Lower lobe of right lung (tissue), 2 donors: ENCODE measurements at regions not wholly inside any gene's neighbourhood (a gene's known extent, or its start where the extent isn't known, plus 50 kb on each side); places are given as distances from the start of the nearest gene placed in this dataset.

Experiments
- ATAC-seq, 2 donors: fragments of 200-7000 bp; cut with Tn5 transposase; one replicate each; pipeline ENCODE4 v1.9.1; 2020 to 2022; ENCODE audit warnings: mild to moderate bottlenecking in 2 of 2, moderate library complexity in 2 of 2
- DNase-seq: peaks from one replicate; pipeline ENCODE4 v3.0.0-alpha.2; 2020
- H3K27ac ChIP-seq: fragments of 200-600 bp; one replicate; pipeline ENCODE4 v1.8.0; 2022
- H3K27me3 ChIP-seq: fragments of 200-600 bp; one replicate; pipeline ENCODE4 v1.8.0; 2022; ENCODE audit warnings: low read depth
- H3K36me3 ChIP-seq: fragments of 200-600 bp; one replicate; pipeline ENCODE4 v1.8.0; 2022; ENCODE audit warnings: mild to moderate bottlenecking
- H3K4me1 ChIP-seq: fragments of 200-600 bp; one replicate; pipeline ENCODE4 v1.8.0; 2022
- H3K4me3 ChIP-seq: fragments of 200-600 bp; one replicate; pipeline ENCODE4 v1.8.0; 2022; ENCODE audit warnings: mild to moderate bottlenecking
- H3K9me3 ChIP-seq: fragments of 200-600 bp; one replicate; pipeline ENCODE4 v1.8.0; 2022
- CTCF ChIP-seq: fragments of 200-600 bp; IDR thresholded peaks from one replicate; pipeline ENCODE4 v1.8.0; 2022; ENCODE audit warnings: antibody characterized with exemption, mild to moderate bottlenecking
- intact Hi-C: fragments of 100-400 bp; cut with DNase I; formaldehyde crosslinking; loops from one replicate; pipeline ENCODE4 v1.11.0; 2022
- donor health status: DM: no; HTN: yes; CAD: no; lungs with severe emphysema.

- no peaks in the 10 kb centered on the region for H3K27me3 ChIP-seq
- ATAC-seq = no peak
- H3K27ac ChIP-seq = no peak overlapping the region
- intact Hi-C loops = no loop called here
- peaks cover 24% of the 10 kb centered on the region for H3K4me1 ChIP-seq
- no peak for DNase-seq
- no peak overlapping the region for H3K4me3 ChIP-seq
- H3K9me3 ChIP-seq = no peaks in the 10 kb centered on the region
- no peaks in the 10 kb centered on the region for H3K36me3 ChIP-seq
- no peak for TF ChIP-seq CTCF
Observed at GRCh38 chr3:194772241-194773000, 86.7 kb downstream of the FAM43A start.

- Histone ChIP-seq H3K4me3 (no peak overlapping the region), H3K36me3 (no peaks in the 10 kb centered on the region), H3K27ac (no peak overlapping the region), H3K27me3 (no peaks in the 10 kb centered on the region), H3K4me1 (peaks cover 19% of the 10 kb centered on the region), H3K9me3 (no peaks in the 10 kb centered on the region)
- no peak for TF ChIP-seq CTCF
- ATAC-seq (peak in 1 of 2 donors; percentile 2), DNase-seq (no peak)
- intact Hi-C loops = no loop called here
Observed at GRCh38 chr3:194773216-194773615, 87.5 kb downstream of the FAM43A start.

- no peak overlapping the region for H3K27ac ChIP-seq
- DNase-seq (no peak), ATAC-seq (no peak)
- intact Hi-C loops = no loop called here
- H3K27me3 ChIP-seq = no peaks in the 10 kb centered on the region
- peaks cover 13% of the 10 kb centered on the region for H3K4me1 ChIP-seq
- no peak for TF ChIP-seq CTCF
- H3K4me3 ChIP-seq = no peak overlapping the region
- no peaks in the 10 kb centered on the region for H3K36me3 ChIP-seq
- H3K9me3 ChIP-seq = no peaks in the 10 kb centered on the region
Observed at GRCh38 chr3:194773771-194774455, 88.2 kb downstream of the FAM43A start.

- intact Hi-C loops = no loop called here
- H3K9me3 ChIP-seq = no peaks in the 10 kb centered on the region
- no peak overlapping the region for H3K27ac ChIP-seq
- H3K4me3 ChIP-seq = no peak overlapping the region
- no peak for DNase-seq
- no peaks in the 10 kb centered on the region for H3K27me3 ChIP-seq
- H3K36me3 ChIP-seq = no peaks in the 10 kb centered on the region
- ATAC-seq = no peak
- no peak for TF ChIP-seq CTCF
- H3K4me1 ChIP-seq = peaks cover 15% of the 10 kb centered on the region
Observed at GRCh38 chr3:194775266-194775665, 89.6 kb downstream of the FAM43A start.

GRCh38 chr3:194775731-194776130 lies 90.0 kb downstream of the FAM43A start:
- Histone ChIP-seq H3K36me3 (no peaks in the 10 kb centered on the region), H3K9me3 (no peaks in the 10 kb centered on the region), H3K4me3 (no peak overlapping the region), H3K27ac (no peak overlapping the region), H3K27me3 (no peaks in the 10 kb centered on the region), H3K4me1 (peaks cover 15% of the 10 kb centered on the region)
- no peak for TF ChIP-seq CTCF
- intact Hi-C loops = no loop called here
- no peak for DNase-seq
- ATAC-seq = no peak
